ENCODE measurements at regions not wholly inside any gene's neighbourhood (a gene's known extent, or its start where the extent isn't known, plus 50 kb on each side); places are given as distances from the start of the nearest gene placed in this dataset.

- DNase-seq (ENCODE audit: low read depth in 3 of 3): no peak
These were observed 161.7 kb downstream of the OPA1 start for GRCh38 chr3:193754719-193755118.

- no peak for DNase-seq (ENCODE audit: low read depth in 3 of 3)
These were observed 163.5 kb downstream of the OPA1 start for GRCh38 chr3:193756536-193756935.

GRCh38 chr3:193757457-193757856 is 164.4 kb downstream of the OPA1 start:
- no peak for DNase-seq (ENCODE audit: low read depth in 3 of 3)

- no peak for DNase-seq (ENCODE audit: low read depth in 3 of 3)
These were observed 169.0 kb downstream of the OPA1 start for GRCh38 chr3:193761969-193762368.

GRCh38 chr3:193762657-193763056 is 169.6 kb downstream of the OPA1 start:
- DNase-seq (ENCODE audit: low read depth in 3 of 3): no peak

- DNase-seq (ENCODE audit: low read depth in 3 of 3): no peak
These were observed 172.0 kb downstream of the OPA1 start for GRCh38 chr3:193764959-193765358.

GRCh38 chr3:193767353-193768069 is 174.5 kb downstream of the OPA1 start:
- DNase-seq (ENCODE audit: low read depth in 3 of 3): no peak

- DNase-seq (ENCODE audit: low read depth in 3 of 3): no peak
These were observed 175.0 kb downstream of the OPA1 start for GRCh38 chr3:193768070-193768394.

- DNase-seq (ENCODE audit: low read depth in 3 of 3): no peak
These were observed 176.4 kb downstream of the OPA1 start for GRCh38 chr3:193769437-193769836.

- no peak for DNase-seq (ENCODE audit: low read depth in 3 of 3)
These were observed 178.1 kb downstream of the OPA1 start for GRCh38 chr3:193771011-193771652.

GRCh38 chr3:193771653-193772421 is 178.8 kb downstream of the OPA1 start:
- no peak for DNase-seq (ENCODE audit: low read depth in 3 of 3)

- no peak for DNase-seq (ENCODE audit: low read depth in 3 of 3)
These were observed 179.4 kb downstream of the OPA1 start for GRCh38 chr3:193772422-193772763.

GRCh38 chr3:193773266-193774220 is 180.5 kb downstream of the OPA1 start:
- DNase-seq (ENCODE audit: low read depth in 3 of 3): no peak

GRCh38 chr3:193774272-193774915 is 181.4 kb downstream of the OPA1 start:
- DNase-seq (ENCODE audit: low read depth in 3 of 3): no peak

- no peak for DNase-seq (ENCODE audit: low read depth in 3 of 3)
These were observed 181.9 kb downstream of the OPA1 start for GRCh38 chr3:193774916-193775285.

GRCh38 chr3:193775421-193776077 is 182.5 kb downstream of the OPA1 start:
- no peak for DNase-seq (ENCODE audit: low read depth in 3 of 3)

GRCh38 chr3:193776626-193777358 is 183.8 kb downstream of the OPA1 start:
- DNase-seq (ENCODE audit: low read depth in 3 of 3): no peak

- no peak for DNase-seq (ENCODE audit: low read depth in 3 of 3)
These were observed 184.5 kb downstream of the OPA1 start for GRCh38 chr3:193777524-193777923.

- no peak for DNase-seq (ENCODE audit: low read depth in 3 of 3)
These were observed 185.7 kb downstream of the OPA1 start for GRCh38 chr3:193778676-193779075.

- no peak for DNase-seq (ENCODE audit: low read depth in 3 of 3)
These were observed 186.9 kb downstream of the OPA1 start for GRCh38 chr3:193779933-193780332.
